GM19463 (cell line): ENCODE measurements at regions not wholly inside any gene's neighbourhood (a gene's known extent, or its start where the extent isn't known, plus 50 kb on each side); places are given as distances from the start of the nearest gene placed in this dataset.

Experiments used
- ATAC-seq: cut with Tn5 transposase; IDR thresholded peaks from one replicate; pipeline ENCODE4 v1.9.1; 2021; ENCODE audit warnings: mild to moderate bottlenecking, moderate library complexity; ENCODE audit not compliant: unreplicated experiment

DNA sequence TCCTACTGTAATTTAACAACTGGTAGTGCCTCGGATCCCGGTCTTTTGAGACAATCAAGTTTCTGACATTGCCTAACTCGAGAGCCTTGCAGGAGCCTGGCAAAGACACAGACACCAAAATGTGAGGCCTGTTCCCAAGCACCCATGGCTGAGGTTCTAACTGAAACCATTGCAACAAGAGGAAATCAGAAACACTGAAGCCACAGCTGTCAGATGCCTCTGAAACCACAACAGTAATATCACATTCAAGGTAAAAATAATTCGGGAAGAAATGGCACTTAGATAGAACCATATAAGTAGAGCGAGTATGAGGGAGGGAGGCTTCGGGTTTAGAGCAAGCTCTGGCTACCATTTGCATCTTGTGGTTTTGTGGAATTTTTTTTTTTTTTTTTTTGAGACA, 285.9 kb downstream of the FBXO15 start:
- no peak for ATAC-seq

DNA sequence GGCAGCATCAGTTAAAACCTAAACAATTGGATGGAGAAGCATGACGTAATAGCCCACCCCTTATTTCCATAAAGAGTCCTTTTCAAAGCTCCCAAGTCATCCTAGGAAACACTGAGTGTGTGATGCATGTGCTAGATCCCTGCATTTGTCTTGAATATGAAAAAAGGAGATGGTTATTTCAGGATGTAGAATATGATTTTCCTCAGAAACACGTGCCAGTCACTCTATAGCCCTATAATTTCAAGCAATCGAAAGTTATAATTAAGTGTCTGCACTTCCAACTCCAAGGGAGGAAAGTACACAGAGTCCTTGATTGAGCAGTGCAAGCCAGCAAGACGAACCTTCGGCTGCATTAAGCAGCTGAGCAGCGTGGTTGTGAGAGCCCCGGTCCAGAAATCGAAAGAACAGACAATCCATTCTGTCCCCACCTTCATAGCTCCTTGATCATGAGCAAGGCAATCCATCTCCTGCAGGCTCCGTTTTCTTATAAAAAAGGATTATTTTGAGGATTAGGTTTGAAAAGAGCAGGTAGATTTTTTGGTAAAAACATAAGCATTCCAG, 287.7 kb downstream of the FBXO15 start:
- ATAC-seq, result no peak

DNA sequence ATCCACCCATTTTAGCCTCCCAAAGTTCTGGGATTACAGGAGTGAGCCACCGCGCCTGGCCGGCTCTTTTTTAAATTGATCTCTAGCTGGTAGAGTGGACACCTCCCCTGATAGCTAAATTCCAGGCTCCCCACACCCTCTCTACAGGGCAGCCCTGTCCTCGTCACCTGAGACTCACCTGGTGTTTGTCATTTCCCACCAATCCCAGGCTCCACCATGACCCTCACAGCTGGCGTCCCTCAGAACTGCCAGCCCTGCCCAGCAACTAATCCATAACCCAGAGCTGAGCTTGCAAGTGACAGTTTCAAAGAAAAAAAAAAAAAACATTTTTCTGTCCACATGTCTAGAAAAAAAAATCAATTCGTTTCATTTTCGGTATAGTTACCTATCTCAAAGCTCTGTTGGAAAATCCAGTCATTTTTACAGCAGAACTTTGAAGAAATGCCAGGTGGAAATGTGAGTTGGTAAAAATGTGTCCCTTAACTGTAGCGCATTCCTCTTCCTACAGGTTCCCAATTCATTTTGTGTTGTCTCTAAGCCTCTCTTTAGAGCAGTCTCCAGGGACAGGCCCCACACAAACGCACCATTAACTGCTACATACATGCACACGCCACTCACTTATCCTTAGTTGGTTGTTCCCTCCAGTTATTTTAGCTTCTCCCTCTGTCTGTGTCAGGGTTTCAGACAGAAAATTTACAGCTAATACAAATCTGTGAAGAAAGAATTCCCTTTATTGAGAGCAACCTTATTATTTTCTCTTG, 294.7 kb downstream of the FBXO15 start:
- ATAC-seq, result no peak

DNA sequence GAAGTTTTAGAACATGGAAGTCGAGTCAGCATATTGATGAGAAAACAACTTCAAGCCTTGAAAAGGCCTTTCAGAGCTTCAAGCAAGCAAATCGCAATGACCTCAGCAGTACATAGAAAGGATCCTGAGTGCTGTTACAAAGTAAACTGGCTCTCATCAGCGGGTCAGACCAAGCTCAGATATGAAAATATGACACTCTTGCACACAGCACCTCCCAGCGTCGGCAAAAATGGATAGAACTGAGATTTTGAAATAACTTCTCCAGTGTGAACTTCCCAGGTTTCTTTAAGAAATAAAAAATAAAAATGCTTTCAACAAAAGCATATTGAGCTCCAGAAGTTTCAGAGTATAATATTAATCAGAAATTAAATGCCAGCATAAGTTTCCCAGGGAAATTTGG, 296.9 kb downstream of the FBXO15 start:
- ATAC-seq, result no peak

DNA sequence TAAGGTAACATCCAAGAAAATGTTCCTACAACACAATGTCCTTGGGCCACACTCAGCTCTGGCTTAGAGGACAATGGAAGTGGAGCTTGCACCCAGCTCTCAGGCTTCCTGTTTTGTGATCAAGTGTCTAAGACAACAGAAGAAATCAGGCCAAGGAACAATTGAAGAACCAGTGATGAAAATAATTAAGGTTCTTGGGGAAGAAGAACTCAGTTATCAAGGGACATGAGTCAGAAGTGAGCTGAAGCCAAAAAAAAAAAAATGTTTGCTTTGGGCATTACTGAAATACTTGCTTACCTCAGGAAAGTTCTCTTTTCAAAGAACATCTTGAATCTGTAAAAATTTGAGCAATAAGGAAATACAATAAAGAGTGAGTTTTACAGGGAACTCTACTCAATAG, 299.0 kb downstream of the FBXO15 start:
- ATAC-seq, result no peak

DNA sequence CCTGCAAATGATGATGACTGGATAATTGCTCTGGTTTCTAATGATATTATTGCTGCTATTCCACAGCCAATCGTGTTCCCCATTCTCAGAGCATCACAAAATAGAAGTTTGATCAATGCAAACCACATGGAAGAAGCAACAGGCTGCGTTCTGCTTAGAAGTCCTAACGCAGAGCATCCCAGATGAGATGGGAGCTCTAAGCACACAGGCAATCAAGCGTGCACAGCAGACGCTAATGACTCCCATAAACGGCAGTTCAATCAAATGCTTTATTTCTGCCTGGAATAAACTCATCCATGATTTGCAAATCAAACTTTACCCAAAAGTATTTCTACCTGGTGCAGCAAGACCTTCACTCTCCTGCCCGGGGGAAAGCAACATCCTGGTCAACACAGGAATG, 304.2 kb downstream of the FBXO15 start:
- ATAC-seq, result no peak

DNA sequence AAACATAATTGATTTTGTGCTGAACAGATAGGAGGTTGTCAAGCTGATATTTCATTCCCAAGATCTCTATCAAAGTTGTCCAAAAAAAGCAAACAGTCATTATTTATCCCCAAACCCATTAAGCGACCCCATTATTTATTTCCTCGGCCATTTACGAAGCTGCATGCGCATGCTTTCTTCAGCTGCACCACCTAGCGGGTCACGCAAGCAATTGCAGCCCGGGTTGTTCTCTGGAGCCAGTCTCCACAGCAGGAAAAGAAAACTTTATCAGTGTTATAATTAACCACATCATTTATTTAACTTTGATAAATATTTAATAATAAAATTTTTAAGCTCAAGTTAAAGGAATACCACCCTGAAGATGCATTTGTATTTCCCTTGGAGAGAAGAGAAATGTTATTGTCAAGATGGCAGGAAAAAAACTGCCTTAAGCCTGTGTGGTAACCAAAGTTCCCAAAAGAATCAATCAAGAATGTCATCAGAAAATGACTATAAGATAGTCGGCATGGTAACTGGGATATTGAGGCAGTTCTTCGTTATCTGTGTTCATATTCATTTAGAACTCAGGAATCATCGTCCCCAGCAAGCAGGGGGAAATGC, 304.7 kb downstream of the FBXO15 start:
- ATAC-seq, result peak; percentile 80

DNA sequence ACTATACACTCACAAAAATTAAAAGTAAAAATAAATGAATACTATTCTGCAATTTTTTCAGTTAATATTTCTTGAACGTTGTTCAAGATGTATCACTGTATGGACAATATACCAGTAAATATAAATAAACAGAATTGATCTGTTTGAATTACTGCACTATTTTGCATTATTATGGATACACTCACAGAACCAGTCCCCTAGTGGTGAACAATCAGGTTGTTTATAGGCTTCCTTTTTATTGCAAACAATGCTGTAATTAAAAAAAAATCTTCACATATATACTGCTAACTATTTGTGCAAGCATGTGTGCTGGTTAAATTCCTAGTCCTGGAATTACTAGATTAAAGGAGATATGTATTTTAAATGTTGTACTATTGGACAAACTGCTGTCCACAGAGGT, 306.0 kb downstream of the FBXO15 start:
- ATAC-seq, result no peak

DNA sequence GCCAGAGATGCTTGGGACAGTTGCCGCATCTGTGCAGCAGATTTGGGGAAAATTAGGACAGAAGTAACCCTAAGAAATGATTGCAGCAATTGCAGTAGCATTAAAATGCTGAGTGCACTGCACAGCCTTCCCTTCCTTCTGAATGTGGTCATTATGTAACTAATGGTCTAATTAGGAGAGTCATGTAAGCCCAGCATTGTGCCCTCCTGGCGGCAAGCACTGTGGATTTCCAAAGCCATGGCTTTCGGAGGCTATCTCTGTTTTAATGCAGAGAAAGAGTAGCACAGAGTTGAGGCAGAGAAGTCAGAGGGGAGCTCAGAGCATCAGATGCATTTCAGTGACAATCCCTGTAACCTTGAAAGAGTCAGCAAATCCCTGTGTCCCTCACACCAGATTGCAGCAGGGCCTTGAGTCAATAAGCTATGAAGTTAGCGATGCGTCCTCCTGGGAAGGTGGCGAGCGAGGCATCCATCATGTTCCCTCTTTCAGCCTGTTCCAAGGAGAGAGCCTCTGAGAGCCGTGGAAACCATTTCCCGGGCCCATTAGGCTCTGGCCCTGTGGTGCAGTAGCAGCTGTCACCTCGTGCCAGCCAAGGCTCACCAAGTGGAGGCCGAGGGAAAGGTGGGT, 307.2 kb downstream of the FBXO15 start:
- no peak for ATAC-seq

DNA sequence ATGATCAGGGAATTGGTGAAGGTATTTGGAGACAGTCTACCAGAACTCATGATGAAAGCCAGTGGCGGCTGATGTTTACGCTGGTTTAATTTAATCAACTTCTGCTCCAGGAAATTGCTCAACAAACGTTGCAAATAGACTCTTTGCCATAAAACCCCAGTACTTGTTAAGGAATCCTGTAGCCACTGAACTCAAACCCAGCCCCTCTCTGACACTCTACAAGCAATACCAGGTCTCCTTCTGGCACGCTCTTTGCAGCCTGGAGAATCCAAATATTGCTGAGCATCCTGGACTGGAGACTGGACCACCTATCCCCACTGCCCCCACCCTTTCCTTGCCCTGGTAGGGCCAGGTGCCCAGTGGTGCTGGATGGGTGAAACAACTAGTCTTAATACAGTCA, 308.2 kb downstream of the FBXO15 start:
- no peak for ATAC-seq

DNA sequence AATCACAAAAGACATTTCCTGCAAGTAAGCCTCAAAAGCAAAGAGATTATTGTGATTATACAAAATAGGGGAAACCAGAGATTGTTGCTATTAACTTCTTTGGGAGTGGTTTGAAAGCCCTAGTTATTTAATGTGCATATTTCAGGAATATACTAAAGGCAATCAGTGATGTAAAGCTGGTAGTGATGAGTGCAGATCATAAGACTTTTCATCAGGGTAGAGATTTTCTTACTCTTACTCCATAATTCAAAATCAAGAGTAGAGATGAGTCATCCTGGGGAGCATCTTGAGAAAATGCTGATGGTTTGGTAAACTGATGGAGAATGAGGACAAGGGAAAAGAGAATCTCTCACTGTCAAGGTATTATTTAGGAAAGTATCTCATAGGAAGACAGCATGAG, 309.5 kb downstream of the FBXO15 start:
- ATAC-seq, result no peak

DNA sequence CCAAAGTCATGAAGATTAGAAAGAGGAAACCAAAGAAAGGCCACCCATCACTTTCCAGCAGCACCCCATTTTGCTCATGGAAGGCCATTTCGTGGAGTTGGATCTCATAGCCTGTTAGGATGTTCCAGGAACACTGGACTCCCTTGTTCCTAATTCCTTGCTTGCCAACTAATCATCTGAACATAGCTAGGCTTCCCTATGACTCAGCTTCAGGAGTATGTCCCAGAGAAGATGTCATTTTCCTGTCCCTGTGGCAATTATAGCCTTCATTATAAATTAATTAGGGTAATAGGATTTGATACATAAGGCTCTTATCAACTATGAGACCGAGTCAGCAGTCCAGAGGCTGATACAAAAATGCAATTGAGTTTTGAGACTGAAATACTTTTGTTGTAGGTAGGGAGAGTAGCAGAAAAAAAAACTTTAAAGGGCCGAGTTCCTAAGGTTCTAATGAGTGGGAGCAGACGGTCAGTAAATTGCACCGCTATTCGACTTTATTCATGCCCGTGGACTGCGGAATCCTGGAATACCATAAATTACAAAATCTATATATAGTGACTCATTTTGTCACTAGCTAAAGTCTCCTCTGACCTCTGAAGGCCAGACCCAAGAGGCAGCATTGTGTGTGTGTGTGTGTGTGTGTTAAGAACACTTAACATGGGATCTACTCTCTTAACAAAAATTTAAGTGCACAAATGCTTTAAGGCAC, 311.8 kb downstream of the FBXO15 start:
- ATAC-seq, result no peak

DNA sequence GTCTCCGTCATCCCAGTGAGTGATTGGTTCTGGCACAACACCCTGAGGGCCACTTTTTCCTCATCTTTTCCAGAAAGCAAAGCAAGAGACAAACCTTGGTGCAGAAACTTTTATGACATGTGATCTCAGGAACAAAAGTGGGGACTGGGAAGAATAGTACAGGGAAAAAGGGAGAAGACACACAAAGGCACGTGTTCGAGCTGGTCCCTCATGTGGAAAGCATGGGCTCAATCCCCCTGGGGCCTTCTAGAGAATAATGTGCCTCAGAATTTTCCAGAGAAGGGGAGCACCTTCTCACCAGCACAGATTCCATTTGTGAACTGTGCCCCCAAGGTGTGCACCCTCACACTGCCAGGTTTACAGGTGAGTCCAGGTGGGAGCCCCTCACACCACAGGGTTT, 312.6 kb downstream of the FBXO15 start:
- ATAC-seq, result no peak

DNA sequence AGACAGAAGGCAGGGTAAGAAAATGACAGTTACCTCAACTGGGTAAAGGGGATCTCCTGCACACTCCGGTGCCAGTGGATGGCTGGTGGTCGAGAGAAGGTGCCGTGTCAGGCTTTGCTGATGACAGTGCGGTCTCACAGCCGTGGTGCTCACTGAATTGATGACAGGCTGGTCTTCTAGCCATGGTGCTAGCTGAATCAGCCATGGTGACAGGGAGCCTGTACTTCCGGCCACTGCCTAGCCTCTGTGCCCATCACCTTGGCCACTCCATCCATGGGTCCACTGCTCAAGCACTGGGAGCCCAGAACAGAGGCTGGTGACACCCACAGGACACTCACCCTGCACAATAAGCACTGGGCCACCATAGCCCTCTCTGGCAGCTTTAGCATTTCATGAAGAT, 315.9 kb downstream of the FBXO15 start:
- no peak for ATAC-seq

DNA sequence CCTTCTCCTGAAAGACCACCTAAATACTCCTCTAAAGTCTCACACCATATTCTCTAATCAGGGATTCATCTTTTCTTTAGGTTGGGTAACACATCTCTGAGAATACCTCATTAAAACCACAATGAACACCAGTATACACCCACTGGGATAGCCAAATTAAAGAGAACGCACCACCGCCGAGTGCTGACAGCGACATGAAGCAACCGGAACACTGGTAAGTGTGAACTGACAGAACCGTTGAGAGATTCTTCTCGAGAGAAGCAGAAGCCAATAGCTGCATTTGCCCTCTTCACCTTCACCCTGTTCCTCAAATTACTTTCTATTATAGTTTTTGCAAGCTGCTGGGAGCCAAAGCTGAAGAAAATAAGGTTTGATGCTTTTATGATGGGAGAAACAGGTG, 318.5 kb downstream of the FBXO15 start:
- no peak for ATAC-seq

DNA sequence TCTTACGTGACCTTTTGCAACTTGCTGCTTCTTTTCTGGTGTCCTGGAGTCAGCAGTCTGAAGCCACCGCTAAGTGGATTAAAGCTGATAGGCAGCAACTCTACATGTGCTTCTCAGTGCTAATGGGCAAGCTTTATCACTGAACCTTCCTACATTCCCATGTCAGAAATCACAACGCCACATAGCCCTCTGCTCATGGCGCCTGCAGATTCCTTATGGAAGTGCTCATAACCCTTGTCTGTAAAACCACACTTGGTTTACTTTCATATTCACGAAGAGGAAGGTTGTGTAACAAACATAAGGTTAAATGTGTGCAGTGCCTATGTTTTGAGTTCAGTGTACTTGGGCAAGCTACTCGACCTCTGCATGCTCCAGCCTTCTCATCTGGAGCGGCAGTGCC, 319.8 kb downstream of the FBXO15 start:
- no peak for ATAC-seq

DNA sequence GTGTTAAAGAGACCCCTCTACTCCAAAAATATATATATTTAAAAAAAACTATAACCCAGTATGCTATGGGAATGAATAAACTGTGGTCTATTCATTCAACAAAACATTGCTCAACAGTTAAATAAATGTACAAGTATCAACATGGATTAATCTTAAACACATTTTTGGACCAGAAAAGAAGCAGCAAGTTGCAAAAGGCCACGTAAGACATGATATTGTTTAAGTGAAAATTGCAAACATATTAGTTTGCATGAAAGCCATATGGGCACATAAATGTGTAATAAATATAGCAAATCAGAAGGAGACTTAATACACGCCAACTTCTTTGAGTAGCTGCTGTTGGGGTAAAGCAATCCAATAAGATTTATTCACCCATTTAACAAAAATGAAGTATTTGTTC, 321.5 kb downstream of the FBXO15 start:
- ATAC-seq, result no peak

DNA sequence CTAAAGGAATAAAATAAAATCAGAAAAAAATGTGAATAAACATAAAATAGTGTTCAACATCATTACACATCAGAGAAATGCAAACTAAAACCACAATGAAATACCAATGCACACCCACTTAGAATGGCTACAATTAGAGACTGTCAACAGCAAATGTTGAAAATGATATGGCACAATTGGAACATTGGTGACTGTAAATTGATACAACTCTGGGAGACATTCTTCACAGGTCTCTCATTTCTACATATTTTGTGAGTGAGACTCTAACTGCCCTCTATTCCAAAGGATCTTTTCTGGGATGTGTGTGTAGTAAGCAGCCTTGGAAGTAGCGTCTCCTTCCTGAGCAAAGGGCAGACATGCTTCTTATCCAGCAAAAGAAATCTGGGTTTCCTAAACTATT, 323.0 kb downstream of the FBXO15 start:
- no peak for ATAC-seq

DNA sequence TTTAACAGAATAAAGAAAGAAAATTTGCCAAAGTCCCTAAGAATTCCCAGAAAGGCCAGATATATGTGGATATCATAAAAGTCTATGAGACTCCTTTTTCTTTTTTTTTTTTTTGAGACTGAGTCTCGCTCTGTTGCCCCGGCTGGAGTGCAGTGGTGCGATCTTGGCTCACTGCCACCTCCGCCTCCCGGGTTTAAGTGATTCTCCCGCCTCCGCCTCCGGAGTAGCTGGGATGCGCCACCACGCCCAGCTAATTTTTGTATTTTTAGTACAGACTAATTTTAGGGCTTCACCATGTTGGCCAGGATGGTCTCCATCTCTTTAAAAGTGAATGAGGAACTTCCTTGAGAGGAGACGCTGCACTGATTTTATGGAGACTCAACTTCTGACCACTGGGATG, 335.2 kb downstream of the FBXO15 start:
- no peak for ATAC-seq

DNA sequence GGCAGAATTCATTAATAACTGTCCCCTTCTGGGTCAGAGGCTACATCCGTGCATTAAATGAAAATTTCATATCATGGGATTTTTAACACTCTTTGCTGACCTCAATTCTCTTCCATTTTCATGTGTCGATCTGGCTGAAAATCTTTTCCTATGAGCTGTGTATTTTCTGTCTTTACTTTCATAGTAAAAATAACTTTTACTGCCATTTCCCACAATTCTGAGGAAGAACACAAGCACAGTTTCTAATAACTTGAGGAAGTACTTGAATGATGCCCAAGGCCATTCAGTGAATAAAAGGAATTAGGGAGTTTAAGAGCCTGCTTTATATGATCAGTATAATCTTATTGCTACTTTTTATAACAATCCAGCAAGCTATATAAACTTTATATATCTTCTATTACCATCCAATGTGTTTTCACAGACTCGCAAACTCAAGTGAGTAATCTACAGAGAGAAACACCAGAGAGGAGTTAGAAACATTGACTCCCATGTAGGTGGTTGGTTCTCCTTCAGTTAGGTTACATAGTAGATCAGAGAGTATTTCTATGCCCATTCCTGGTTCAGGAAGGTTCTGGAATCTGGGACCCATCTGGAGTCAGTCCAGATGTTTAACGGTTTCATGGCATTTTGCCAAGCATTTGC, 340.0 kb downstream of the FBXO15 start:
- ATAC-seq, result no peak

DNA sequence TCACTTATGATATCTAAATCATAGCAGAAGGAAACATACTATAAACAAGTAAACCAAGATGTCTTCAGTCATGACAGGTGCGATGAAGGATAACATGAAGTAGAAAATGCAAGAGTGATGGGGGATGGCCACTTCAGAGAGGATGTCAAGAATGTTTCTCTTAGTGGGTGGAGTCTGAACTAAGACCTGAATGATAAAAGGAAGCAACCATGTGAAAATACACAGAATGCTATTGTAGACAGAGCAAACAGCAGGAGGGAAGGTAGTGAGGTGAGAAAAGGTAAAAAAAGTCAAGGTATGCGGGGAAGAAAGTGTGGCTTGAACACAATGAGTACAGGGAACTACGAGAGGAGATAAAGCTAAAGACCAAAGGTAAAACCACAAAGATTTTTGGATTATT, 341.6 kb downstream of the FBXO15 start:
- ATAC-seq, result no peak
